H1 (cell line): ENCODE measurements at regions not wholly inside any gene's neighbourhood (a gene's known extent, or its start where the extent isn't known, plus 50 kb on each side); places are given as distances from the start of the nearest gene placed in this dataset.

Source experiments
- ATF2 ChIP-seq: IDR thresholded peaks from 2 replicates; pipeline ENCODE4 v1.6.1; 2012; ENCODE audit warnings: low read length, inconsistent platforms
- GABPA ChIP-seq: IDR thresholded peaks from 2 replicates; pipeline ENCODE4 v1.6.1; 2011; ENCODE audit warnings: mild to moderate bottlenecking, low read length, moderate library complexity, borderline replicate concordance; ENCODE audit not compliant: insufficient read depth
- SIRT6 ChIP-seq: IDR thresholded peaks from one replicate; pipeline ENCODE4 v1.7.1; 2012; ENCODE audit warnings: low read length, inconsistent platforms
- TAF1 ChIP-seq: IDR thresholded peaks from 2 replicates; pipeline ENCODE4 v1.6.1; 2011; ENCODE audit warnings: mild to moderate bottlenecking, low read depth, low read length

GRCh38 chr2:37829616-37830395 lies 95.3 kb upstream of the RMDN2 start (continued):
- TF ChIP-seq SIRT6 (no peak), GABPA (no peak), TAF1 (no peak), ATF2 (no peak)
- TF ChIP-seq, all 59 proteins: peak for 0
